ENCODE measurements at regions not wholly inside any gene's neighbourhood (a gene's known extent, or its start where the extent isn't known, plus 50 kb on each side); places are given as distances from the start of the nearest gene placed in this dataset.

- no peak overlapping the region for H4K8ac ChIP-seq (ENCODE audit: low read depth in 2 of 2, low read length in 2 of 2)
- no peaks in the 10 kb centered on the region for H4K20me1 ChIP-seq (ENCODE audit: insufficient read depth, low read length)
- H3K79me1 ChIP-seq (ENCODE audit: low read depth in 1 of 2, low read length in 2 of 2): no peaks in the 10 kb centered on the region
- no peak overlapping the region for H2BK5ac ChIP-seq (ENCODE audit: low read depth, low read length, poor library complexity, severe bottlenecking)
- ChIA-PET CTCF (no interaction called here), POLR2A (ENCODE audit: unreplicated experiment) (no interaction called here)
- no peak overlapping the region for H3K56ac ChIP-seq (ENCODE audit: extremely low read depth, insufficient read depth, low read length)
- no peaks in the 10 kb centered on the region for H3K9me1 ChIP-seq (ENCODE audit: insufficient read depth, low read length)
- TF ChIP-seq, protein P1, sequence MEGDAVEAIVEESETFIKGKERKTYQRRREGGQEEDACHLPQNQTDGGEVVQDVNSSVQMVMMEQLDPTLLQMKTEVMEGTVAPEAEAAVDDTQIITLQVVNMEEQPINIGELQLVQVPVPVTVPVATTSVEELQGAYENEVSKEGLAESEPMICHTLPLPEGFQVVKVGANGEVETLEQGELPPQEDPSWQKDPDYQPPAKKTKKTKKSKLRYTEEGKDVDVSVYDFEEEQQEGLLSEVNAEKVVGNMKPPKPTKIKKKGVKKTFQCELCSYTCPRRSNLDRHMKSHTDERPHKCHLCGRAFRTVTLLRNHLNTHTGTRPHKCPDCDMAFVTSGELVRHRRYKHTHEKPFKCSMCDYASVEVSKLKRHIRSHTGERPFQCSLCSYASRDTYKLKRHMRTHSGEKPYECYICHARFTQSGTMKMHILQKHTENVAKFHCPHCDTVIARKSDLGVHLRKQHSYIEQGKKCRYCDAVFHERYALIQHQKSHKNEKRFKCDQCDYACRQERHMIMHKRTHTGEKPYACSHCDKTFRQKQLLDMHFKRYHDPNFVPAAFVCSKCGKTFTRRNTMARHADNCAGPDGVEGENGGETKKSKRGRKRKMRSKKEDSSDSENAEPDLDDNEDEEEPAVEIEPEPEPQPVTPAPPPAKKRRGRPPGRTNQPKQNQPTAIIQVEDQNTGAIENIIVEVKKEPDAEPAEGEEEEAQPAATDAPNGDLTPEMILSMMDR (conservative IDR thresholded peaks at IDR 0.05; ENCODE audit: low read depth, low read length): no peak
- TF ChIP-seq MAZ (IDR thresholded peaks at IDR 0.05; ENCODE audit: borderline replicate concordance, low read depth, low read length) (no peak), MAFK (IDR thresholded peaks at IDR 0.05; ENCODE audit: low read depth, low read length) (no peak), RCOR1 (IDR thresholded peaks at IDR 0.05; ENCODE audit: insufficient replicate concordance, low read length) (no peak), POLR2A (IDR thresholded peaks at IDR 0.05; ENCODE audit: low read depth, low read length) (no peak), MXI1 (IDR thresholded peaks at IDR 0.05; ENCODE audit: borderline replicate concordance, low read depth, low read length) (no peak), CEBPB (IDR thresholded peaks at IDR 0.05; ENCODE audit: low read depth, low read length) (no peak), CHD1 (IDR thresholded peaks at IDR 0.05; ENCODE audit: low read depth, low read length) (no peak), NFE2L2 (IDR thresholded peaks at IDR 0.05; ENCODE audit: low read depth, low read length) (no peak), FOS (IDR thresholded peaks at IDR 0.05; ENCODE audit: low read depth, low read length) (no peak), BHLHE40 (IDR thresholded peaks at IDR 0.05; ENCODE audit: low read depth, low read length) (no peak), SMC3 (IDR thresholded peaks at IDR 0.05; ENCODE audit: low read depth, low read length) (no peak), RFX5 (IDR thresholded peaks at IDR 0.05; ENCODE audit: low read depth, low read length) (no peak), RAD21 (IDR thresholded peaks at IDR 0.05; ENCODE audit: low read length) (no peak)
- TF ChIP-seq, protein P2, sequence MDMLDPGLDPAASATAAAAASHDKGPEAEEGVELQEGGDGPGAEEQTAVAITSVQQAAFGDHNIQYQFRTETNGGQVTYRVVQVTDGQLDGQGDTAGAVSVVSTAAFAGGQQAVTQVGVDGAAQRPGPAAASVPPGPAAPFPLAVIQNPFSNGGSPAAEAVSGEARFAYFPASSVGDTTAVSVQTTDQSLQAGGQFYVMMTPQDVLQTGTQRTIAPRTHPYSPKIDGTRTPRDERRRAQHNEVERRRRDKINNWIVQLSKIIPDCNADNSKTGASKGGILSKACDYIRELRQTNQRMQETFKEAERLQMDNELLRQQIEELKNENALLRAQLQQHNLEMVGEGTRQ (IDR thresholded peaks at IDR 0.05; ENCODE audit: low read depth, low read length): no peak
- TF ChIP-seq, protein P3, sequence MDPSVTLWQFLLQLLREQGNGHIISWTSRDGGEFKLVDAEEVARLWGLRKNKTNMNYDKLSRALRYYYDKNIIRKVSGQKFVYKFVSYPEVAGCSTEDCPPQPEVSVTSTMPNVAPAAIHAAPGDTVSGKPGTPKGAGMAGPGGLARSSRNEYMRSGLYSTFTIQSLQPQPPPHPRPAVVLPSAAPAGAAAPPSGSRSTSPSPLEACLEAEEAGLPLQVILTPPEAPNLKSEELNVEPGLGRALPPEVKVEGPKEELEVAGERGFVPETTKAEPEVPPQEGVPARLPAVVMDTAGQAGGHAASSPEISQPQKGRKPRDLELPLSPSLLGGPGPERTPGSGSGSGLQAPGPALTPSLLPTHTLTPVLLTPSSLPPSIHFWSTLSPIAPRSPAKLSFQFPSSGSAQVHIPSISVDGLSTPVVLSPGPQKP (IDR thresholded peaks at IDR 0.05; ENCODE audit: borderline replicate concordance, low read depth, low read length): no peak
- H2BK15ac ChIP-seq (ENCODE audit: low read depth, low read length): no peak overlapping the region
- no peak overlapping the region for H3K4me2 ChIP-seq (ENCODE audit: low read depth, low read length)
- H3K27me3 ChIP-seq (ENCODE audit: control insufficient read depth, insufficient read depth, low read length): peaks cover 25% of the 10 kb centered on the region
- H4K91ac ChIP-seq (ENCODE audit: insufficient read depth, low read depth, low read length): no peak overlapping the region
- H3K4me3 ChIP-seq (ENCODE audit: insufficient read depth, low read depth, low read length): no peak overlapping the region
- intact Hi-C loops (cut with micrococcal nuclease): no loop called here
- no peaks in the 10 kb centered on the region for H3K36me3 ChIP-seq (ENCODE audit: control insufficient read depth, insufficient read depth, low read length)
- no peak overlapping the region for H2AFZ ChIP-seq (replicated peaks; ENCODE audit: low read length, poor library complexity)
- no peak for ATAC-seq (ENCODE audit: low read depth)
- H2BK20ac ChIP-seq (ENCODE audit: low read depth, low read length): no peak overlapping the region
- no peak for DNase-seq
- no peak overlapping the region for H2AK5ac ChIP-seq (ENCODE audit: low read depth, low read length)
- no CpG with 5 or more reads among the region's 5 CpGs for WGBS, 2 experiments (ENCODE audit: extremely low coverage in 2 of 2, insufficient read length in 1 of 2)
- BruUV-seq (replicated peaks): no TSS peak
- no peaks in the 10 kb centered on the region; the same call in 1 of the 2 replicates for H3K9me3 ChIP-seq (ENCODE audit: control insufficient read depth, insufficient read depth, low read length)
- no peak overlapping the region for H2AK9ac ChIP-seq (replicated peaks; ENCODE audit: low read depth, low read length, poor library complexity)
- H3K4ac ChIP-seq (ENCODE audit: low read depth, low read length): no peak overlapping the region
- H3K9ac ChIP-seq (ENCODE audit: low read depth, low read length): no peak overlapping the region
- H2BK120ac ChIP-seq (ENCODE audit: low read depth, low read length): no peak overlapping the region
- no peak overlapping the region for H3K18ac ChIP-seq (ENCODE audit: low read depth, low read length)
- no peak overlapping the region for H3K14ac ChIP-seq (replicated peaks; ENCODE audit: low read depth, low read length)
- H3K23ac ChIP-seq (ENCODE audit: low read depth, low read length): no peak overlapping the region
- H4K5ac ChIP-seq (ENCODE audit: low read depth, low read length): no peak overlapping the region
- dilution Hi-C loops (cut with HindIII; ENCODE audit: low sequenced_read_pairs, unreplicated experiment): no loop called here
- no peak overlapping the region for H3K27ac ChIP-seq (ENCODE audit: insufficient read depth, low read length)
- H3K4me1 ChIP-seq (ENCODE audit: control insufficient read depth, insufficient read depth, low read length): no peaks in the 10 kb centered on the region
- in situ Hi-C loops (cut with MboI; ENCODE audit: low sequenced_read_pairs): no loop called here
Measured at GRCh38 chr16:54211203-54211602, 75.4 kb downstream of the IRX3 start.
